Heart right ventricle (tissue), 16 donors: ENCODE measurements at regions not wholly inside any gene's neighbourhood (a gene's known extent, or its start where the extent isn't known, plus 50 kb on each side); places are given as distances from the start of the nearest gene placed in this dataset.

ENCODE experiments used
- ATAC-seq, 8 donors: fragments of 200-7000 bp; cut with Tn5 transposase; one replicate each; pipeline ENCODE4 v1.9.1; 2020; ENCODE audit warnings: mild to moderate bottlenecking in 8 of 8, moderate library complexity in 8 of 8, moderate number of reproducible peaks in 1 of 8
- DNase-seq, 2 donors: peaks; one replicate each; pipeline ENCODE4 v3.0.0-alpha.2; 2020
- H3K27ac ChIP-seq, 10 donors: fragments of 200-600 bp; sonication (generic) in 2 of 10; one replicate each; pipeline versions ENCODE4 v1.5.0 to v1.8.0; 2020 to 2022; ENCODE audit warnings: mild to moderate bottlenecking in 3 of 10
- H3K27me3 ChIP-seq, 7 donors: fragments of 200-600 bp; one replicate each; pipeline ENCODE4 v1.8.0; 2021 to 2022; ENCODE audit warnings: mild to moderate bottlenecking in 2 of 7
- H3K36me3 ChIP-seq, 9 donors: fragments of 200-600 bp; sonication (generic) in 1 of 9; one replicate each; pipeline versions ENCODE4 v1.5.0 to v1.8.0; 2020 to 2022; ENCODE audit warnings: mild to moderate bottlenecking in 2 of 9
- H3K4me1 ChIP-seq, 9 donors: fragments of 200-600 bp; sonication (generic) in 1 of 9; one replicate each; pipeline versions ENCODE4 v1.5.0 to v1.8.0; 2020 to 2022; ENCODE audit warnings: mild to moderate bottlenecking in 4 of 9
- H3K4me3 ChIP-seq, 10 donors: fragments of 200-600 bp; sonication (generic) in 2 of 10; one replicate each; pipeline versions ENCODE4 v1.5.0 to v1.8.0; 2020 to 2022; ENCODE audit warnings: mild to moderate bottlenecking in 7 of 10, moderate library complexity in 2 of 10
- H3K9me3 ChIP-seq, 11 donors: fragments of 200-600 bp in 10 of 11; sonication (generic) in 2 of 11; one replicate each; pipeline versions ENCODE4 v1.5.0 to v1.8.0; 2013 to 2022; ENCODE audit warnings: mild to moderate bottlenecking in 2 of 11, control low read depth in 1 of 11, moderate library complexity in 1 of 11
- WGBS, 2 donors: extraction: QIAGEN DNeasy Blood & Tissue Kit; methylation state at CpG; one replicate each; pipeline ENCODE4 v1.1.7; 2013; ENCODE audit warnings: inconsistent platforms in 1 of 2; 5-methylcytosine and 5-hydroxymethylcytosine counted together
- intact Hi-C, 10 donors: fragments of 100-400 bp; cut with DNase I; formaldehyde crosslinking; loops; one replicate each; pipeline versions ENCODE4 v1.11.1 to v1.14.2; 2022
- TF ChIP-seq, protein P1 (sequence below), 9 donors: fragments of 200-600 bp; sonication (generic) in 2 of 9; IDR thresholded peaks; one replicate each; pipeline versions ENCODE4 v1.5.0 to v1.8.0; 2021 to 2022; ENCODE audit warnings: antibody characterized with exemption in 9 of 9, mild to moderate bottlenecking in 5 of 9, moderate library complexity in 1 of 9
- donor health status: Arrhythmogenic right ventricular cardiomyopathy.
- donor health status: ischemic (EF 13 %, LVEDD 7.1; RV severe dilation, severe dysfunction).
- donor health status: healthy with polysubstance abuse.
- donor health status: DM: no; HTN: yes; CAD: no.
- donor health status: DM: no; HTN: no; CAD: no.
- donor health status: ischemic (EF 25% LVEDD 6.9; RV normal size, moderate dysfunction).
- donor health status: ischemic (EF 25% LVEDD 5.7; RV mildly dilated, moderate dysfunction).
- donor health status: healthy.
- donor health status: DM: yes; HTN: yes; CAD: no.
- donor health status: Ischemic cardiomyopathy.
- donor health status: ischemic (EF 35%, LVEDD 5.7; RV mildly dilated, moderate dysfunction).
- donor health status: nonischemic (EF 11% LVEDD 7.7; RV severe dilation, severe dysfunction).
- donor health status: DM: yes; HTN: yes; CAD: no.
- donor health status: PGD.
- donor health status: ischemic (EF 29% LVEDD 5.4; RV normal size, mild dysfunction).
- donor health status: nonischemic (EF 23%, LVEDD 6.1; RV moderate dilation, normal function).

DNA sequence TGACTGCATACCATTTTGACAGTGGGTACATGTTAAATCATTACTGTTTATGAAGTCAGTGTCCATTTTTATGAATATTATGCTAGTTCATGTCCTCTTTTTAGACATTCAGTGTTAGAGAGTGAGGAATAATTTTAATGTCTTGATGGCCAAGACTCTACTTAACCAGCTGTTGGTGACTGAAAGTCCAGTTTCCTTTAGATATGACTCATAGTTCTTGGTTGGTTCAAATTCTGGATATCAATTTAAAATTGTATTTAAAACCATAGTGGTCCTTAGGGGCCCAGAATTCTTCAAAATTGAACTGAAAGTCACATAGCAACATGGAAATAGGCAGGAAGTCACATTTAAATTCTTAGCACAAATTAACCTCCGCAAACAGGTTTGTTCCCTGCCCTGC is 196.5 kb upstream of the PRPS1L1 start:
- Histone ChIP-seq H3K4me1 (peaks cover 0 to 67% (median 17%) of the 10 kb centered on the region in 9 donors), H3K4me3 (no peak overlapping the region), H3K36me3 (no peaks in the 10 kb centered on the region), H3K9me3 (no peaks in the 10 kb centered on the region), H3K27me3 (no peaks in the 10 kb centered on the region), H3K27ac (no peak overlapping the region)
- WGBS, 2 donors: 96 to 100% methylated on average over 1 of the region's 1 CpG
- TF ChIP-seq, protein P1, sequence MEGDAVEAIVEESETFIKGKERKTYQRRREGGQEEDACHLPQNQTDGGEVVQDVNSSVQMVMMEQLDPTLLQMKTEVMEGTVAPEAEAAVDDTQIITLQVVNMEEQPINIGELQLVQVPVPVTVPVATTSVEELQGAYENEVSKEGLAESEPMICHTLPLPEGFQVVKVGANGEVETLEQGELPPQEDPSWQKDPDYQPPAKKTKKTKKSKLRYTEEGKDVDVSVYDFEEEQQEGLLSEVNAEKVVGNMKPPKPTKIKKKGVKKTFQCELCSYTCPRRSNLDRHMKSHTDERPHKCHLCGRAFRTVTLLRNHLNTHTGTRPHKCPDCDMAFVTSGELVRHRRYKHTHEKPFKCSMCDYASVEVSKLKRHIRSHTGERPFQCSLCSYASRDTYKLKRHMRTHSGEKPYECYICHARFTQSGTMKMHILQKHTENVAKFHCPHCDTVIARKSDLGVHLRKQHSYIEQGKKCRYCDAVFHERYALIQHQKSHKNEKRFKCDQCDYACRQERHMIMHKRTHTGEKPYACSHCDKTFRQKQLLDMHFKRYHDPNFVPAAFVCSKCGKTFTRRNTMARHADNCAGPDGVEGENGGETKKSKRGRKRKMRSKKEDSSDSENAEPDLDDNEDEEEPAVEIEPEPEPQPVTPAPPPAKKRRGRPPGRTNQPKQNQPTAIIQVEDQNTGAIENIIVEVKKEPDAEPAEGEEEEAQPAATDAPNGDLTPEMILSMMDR (IDR thresholded peaks at IDR 0.05): no peak
- ATAC-seq (no peak), DNase-seq (no peak)
- intact Hi-C loops: loop anchor here in 1 of 10 donors (10.0 kb wide), 1 partner anchor 71 kb away; no protein-coding TSS in a partner anchor

DNA sequence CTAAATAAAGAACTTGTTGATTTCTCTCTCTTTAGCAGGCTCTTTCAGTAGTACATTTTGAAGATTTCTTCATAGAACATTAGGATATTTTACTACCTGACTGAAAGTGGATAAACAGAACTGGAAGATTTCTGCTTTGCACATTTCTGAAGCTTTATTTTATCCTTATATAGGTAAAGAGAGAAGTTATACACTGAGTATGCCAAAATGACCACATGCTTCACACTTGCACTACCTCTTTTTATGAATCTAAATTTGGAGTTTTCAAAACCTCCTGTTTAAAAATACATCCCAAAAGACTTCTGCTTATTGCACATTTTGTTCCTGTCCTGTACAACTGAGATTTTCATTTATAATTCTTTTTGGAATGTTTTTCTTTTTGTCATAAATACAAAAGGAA is 197.4 kb upstream of the PRPS1L1 start:
- Histone ChIP-seq H3K4me1 (peaks cover 0 to 64% (median 17%) of the 10 kb centered on the region in 9 donors), H3K27me3 (no peaks in the 10 kb centered on the region), H3K36me3 (no peaks in the 10 kb centered on the region), H3K27ac (no peak overlapping the region), H3K9me3 (no peaks in the 10 kb centered on the region), H3K4me3 (no peak overlapping the region)
- TF ChIP-seq, protein P1 (IDR thresholded peaks at IDR 0.05): no peak
- intact Hi-C loops: loop anchor here in 1 of 10 donors (10.0 kb wide), 1 partner anchor 70 kb away; no protein-coding TSS in a partner anchor
- ATAC-seq (no peak), DNase-seq (no peak)

DNA sequence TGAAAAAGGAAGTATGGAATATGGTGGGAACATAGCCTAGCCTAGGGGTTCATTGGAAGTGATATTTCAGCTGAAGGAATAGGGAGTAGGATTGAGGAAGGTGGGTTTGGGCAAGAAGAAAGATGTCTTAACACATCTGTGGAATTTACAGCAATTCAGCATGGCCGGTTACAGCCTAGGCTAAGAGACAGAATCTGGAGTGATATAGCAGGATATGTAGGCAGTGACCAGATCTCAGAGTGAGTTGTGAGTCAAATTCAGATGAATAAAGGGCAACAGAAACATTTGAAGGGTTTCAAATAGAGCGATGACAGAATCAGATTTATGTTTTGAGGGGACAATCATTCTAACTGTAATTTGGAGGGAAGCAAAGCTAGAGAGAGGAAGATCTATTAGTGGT is 199.0 kb upstream of the PRPS1L1 start:
- TF ChIP-seq, protein P1 (IDR thresholded peaks at IDR 0.05): no peak
- 87 to 90% methylated on average over 2 of the region's 2 CpGs for WGBS, 2 donors
- no peaks in the 10 kb centered on the region for H3K36me3 ChIP-seq
- no peak overlapping the region for H3K27ac ChIP-seq
- H3K4me1 ChIP-seq: peaks cover 0 to 56% (median 13%) of the 10 kb centered on the region in 9 donors
- intact Hi-C loops: loop anchor here in 1 of 10 donors (10.0 kb wide), 1 partner anchor 68 kb away; no protein-coding TSS in a partner anchor
- H3K9me3 ChIP-seq: no peaks in the 10 kb centered on the region
- H3K27me3 ChIP-seq: no peaks in the 10 kb centered on the region
- DNase-seq (no peak), ATAC-seq (no peak)
- no peak overlapping the region for H3K4me3 ChIP-seq

DNA sequence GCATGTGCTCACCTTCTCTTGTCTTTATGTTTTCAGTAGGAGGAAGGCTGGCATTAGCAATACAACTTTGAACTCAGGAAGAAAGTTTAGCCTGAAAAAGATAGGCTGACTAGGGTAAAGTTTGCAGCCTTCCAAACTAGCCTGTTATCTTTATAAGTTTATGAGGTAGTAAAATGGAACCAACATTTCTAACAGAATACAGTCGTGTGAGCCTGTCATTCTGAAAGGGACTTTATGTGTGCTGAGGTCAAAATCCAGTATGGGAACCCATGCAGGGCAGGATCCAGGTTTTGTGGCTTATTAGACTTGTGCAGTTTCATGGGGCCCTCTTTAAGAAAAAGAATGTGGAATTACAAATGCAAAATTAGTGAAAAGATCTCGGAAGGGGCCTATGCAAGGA is 201.0 kb upstream of the PRPS1L1 start:
- no peak overlapping the region for H3K27ac ChIP-seq

More for the DNA sequence above, 201.0 kb upstream of the PRPS1L1 start:
- Histone ChIP-seq H3K27me3 (no peaks in the 10 kb centered on the region), H3K4me1 (peaks cover 0 to 43% (median 0%) of the 10 kb centered on the region in 9 donors), H3K9me3 (no peaks in the 10 kb centered on the region), H3K4me3 (no peak overlapping the region), H3K36me3 (no peaks in the 10 kb centered on the region)
- DNase-seq (no peak), ATAC-seq (no peak)
- 85 to 86% methylated on average over 2 of the region's 2 CpGs for WGBS, 2 donors
- TF ChIP-seq, protein P1 (IDR thresholded peaks at IDR 0.05): no peak
- intact Hi-C loops: loop anchor here in 1 of 10 donors (10.0 kb wide), 1 partner anchor 66 kb away; no protein-coding TSS in a partner anchor
